ENCODE measurements at regions not wholly inside any gene's neighbourhood (a gene's known extent, or its start where the extent isn't known, plus 50 kb on each side); places are given as distances from the start of the nearest gene placed in this dataset.
A peak's percentile ranks its signal among the peaks of the same experiment; 100 is the strongest.

DNA sequence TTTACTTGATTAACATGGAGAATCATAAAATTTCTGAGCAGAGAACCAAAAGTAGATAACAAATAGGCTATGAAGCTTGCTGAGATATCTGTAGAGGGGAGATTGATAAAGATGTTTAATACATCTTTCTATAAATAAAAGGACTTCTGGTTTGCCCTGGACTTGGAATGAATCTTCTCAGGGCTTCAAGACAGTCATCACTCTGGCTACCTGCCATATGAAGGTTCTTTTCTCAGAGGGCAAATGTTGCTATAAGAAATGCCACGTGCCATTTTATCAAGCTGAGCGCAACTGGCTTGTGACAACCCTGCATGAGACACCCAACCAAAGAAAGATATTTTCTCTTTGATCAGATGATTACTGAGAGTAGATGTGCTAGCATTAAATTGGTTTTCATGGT lies 192.5 kb downstream of the WNT5A start:
- no peak for DNase-seq

DNA sequence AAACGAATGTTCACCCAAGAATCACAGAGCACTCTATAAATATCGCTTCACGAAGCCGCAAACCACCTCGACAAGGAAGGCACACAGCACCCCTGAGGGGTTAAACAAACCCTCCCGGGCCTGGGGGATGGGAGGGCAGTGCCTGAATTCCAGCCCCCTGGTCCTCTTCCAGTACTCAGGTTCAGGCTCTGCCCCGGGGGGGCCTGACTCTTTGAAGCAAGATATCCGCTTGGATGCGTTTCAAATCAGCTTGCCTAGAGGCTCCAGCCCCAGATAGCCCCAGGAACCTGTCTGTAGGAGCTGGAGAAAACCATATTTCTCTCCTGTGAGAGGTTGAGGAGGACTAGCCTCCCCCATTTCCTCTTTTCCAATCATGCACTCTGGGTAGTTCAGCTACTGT lies 194.7 kb downstream of the WNT5A start:
- DNase-seq = no peak

DNA sequence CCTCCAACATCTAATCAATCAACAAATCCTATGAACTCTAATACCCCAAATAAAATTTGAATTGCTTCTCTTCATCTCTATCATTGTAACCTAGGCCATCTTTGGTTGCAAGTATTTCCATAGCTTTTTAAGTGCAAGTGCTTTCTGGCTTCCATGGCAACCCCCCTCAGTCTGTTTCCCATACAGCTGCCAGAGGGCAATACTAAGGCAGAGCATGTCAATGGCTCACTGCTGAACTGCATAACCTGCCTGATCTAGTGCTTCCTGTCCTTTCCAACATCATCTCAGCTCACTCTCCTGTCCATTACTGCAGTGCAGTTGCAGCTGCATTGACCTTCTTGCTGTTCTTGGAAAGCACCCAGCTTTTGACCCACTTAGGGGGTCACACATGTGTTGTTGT lies 198.4 kb downstream of the WNT5A start:
- DNase-seq = no peak

DNA sequence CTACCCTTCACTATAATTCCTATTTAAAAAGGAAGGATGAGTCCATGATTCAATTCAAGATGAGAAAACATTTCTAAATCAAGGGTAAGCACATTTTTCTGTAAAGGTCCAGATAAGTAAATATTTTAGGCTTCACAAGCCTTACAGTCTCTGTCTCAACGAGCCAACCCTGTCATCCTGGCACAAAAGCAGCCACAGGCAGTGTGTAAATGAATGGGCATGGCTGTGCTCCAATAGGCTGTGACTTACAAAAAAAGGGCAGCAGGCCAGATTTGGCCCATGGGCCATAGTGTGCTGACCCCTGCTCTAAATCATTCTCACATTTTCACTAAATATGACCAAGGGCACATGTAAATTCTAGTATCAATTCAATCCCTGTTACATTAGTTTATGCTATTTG lies 200.4 kb downstream of the WNT5A start:
- DNase-seq = no peak

DNA sequence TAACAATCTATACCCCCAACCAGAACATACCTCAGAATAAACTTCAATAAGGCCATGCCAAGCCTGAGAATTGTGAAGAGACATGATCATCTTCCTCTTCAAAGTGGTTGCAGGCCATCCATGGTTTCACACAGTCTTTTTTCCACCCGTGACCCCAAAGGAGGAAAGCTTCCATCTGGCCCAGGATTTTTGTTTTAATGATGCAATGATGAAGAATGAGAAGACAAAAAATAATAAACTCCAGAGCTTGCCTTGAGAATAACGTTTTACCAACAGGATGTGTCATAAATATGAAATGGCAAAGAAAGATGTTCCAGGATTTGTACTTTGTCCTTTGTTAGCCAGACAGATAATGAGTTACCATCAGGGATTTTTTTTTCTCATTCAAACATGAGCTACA lies 201.9 kb downstream of the WNT5A start:
- no peak for DNase-seq

DNA sequence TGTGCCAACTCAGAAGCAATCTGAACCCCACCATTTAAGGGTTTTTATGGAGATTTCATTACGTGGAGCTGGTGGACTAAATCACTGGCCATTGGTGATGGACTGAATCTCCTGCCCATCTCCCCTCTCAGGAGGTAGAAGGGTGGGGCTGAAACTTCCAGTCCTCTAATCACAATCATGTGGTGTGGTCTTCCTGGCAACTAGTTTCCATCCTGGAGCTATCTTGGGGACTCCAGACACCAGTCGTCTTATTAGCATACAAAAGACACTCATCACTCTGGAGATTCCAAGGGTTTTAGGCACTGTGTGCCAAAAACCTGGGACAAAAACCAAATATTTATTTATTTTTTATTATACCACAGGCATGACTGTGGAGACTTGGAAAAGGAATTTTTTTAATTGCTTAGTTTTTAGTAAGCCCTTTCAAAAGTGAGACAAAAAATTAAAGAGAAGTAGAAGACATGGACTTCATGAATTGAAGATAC lies 203.6 kb downstream of the WNT5A start:
- no peak for DNase-seq

DNA sequence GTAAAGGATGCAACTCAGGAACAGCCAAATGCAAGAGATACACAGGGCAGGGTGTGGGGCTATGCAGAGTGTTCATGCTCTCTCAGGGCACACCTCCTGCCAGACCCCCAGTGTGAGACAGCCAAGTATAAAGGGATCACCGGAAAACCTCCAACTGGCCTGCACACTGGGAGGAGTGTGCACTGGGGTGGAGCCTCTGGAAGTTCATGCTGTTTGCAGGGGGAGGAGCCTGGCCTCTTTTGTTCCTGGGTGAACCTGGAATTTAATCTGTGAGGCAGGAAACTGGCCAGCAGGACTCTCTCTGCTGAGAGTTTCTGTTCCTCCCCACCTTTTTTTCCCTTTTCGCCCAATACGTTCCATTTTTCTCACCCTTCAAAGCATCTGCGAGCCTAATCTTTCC lies 204.1 kb downstream of the WNT5A start:
- no peak for DNase-seq

DNA sequence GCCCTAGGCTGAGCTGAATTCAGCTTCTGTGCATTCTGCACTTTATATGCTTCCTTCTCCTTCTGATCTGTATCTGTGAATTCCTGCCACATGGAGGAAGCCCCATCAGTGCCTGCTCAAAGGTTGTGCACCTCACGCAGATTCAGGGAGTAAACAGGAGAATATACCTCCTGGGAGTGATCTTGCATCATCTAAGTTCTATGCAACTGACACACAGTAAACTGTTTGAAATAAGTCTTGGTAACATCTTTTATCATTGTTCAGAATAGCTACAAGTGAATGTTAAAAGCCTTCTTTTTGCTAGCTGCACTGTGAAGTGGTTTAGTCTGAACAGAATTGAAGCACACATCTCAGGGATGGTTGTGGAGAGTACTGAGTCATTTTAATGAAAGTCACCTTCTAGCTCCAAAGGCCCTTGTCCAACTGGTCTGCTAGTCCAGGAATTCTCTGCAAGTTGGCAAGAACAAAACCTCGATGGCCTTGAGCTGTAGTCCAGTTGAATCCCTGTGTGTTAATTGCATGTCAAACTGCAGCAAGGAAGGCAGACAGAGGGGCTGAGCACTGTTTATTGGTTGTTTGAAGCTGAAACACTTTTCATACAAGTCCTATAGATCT lies 215.0 kb downstream of the WNT5A start:
- no peak for DNase-seq

DNA sequence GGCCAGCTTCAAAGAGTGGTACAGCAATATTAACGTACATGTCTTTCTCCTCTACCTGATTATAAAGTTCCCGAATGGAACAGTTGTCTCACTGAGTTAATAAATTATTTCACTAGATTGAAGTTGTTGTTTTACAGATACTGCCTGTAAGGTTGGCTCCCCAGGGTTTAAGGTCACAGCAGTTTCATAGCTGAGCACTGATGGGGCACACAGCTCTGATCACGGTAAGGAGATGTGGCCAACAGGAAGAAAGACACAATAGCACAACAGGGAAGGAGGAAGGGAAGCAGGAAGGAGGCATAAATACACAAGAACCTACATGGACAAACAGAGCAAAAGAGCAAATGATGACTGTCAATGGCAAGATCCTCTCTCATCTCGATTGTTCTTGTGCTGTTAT lies 215.6 kb downstream of the WNT5A start:
- DNase-seq = no peak

DNA sequence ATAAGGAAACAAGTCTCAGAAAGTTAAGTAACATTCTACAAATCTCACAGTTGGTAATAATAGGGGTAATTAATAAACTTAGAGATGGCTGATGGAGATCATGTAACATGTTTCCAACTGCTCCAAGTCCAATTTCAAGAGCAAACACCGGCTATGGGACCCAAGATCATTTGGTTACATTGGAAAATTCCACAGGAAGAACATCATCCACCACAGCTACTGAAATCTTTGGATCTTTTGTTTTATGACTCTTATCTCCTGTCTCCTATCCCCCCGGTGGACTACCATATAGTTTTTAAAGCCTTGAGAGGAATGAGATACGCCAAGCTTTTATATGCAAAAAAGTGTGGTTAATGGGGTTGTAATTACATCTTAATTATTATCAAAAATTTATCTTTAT lies 216.1 kb downstream of the WNT5A start:
- no peak for DNase-seq

DNA sequence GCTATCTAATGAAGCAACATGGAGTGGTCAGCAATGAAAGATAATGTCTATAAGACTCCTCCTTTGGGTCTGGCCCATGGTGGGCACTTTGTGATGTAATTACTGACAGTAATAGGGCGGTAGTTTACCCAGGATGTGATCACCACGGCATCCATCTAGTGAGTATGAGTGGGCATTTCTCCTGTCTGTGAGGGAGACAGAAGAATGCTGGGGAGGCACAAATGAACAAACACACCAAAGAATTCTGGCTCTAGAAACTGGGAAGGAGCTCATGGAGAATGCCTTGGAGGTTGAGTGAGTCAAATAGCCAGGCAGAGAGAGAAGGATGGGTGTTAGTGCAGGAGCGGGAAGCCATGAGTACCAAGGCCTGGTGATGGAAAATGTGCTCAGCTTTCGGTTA lies 217.5 kb downstream of the WNT5A start:
- no peak for DNase-seq

DNA sequence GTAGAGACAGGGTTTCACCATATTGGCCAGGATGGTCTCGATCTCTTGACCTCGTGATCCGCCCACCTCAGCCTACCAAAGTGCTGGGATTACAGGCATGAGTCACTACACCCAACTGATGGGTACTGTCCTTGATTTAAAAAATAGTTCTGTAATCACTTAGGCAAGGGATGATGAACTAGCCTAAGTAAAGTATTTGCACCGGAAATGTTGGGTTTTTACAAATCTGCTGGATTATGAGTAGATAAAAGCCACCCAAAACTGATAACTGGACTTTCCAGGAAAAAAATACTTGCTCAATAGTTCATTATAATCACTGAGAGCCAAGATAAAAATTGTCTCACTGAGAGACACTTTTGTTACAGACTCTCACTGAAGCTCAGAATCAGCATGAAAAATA lies 218.0 kb downstream of the WNT5A start:
- no peak for DNase-seq

DNA sequence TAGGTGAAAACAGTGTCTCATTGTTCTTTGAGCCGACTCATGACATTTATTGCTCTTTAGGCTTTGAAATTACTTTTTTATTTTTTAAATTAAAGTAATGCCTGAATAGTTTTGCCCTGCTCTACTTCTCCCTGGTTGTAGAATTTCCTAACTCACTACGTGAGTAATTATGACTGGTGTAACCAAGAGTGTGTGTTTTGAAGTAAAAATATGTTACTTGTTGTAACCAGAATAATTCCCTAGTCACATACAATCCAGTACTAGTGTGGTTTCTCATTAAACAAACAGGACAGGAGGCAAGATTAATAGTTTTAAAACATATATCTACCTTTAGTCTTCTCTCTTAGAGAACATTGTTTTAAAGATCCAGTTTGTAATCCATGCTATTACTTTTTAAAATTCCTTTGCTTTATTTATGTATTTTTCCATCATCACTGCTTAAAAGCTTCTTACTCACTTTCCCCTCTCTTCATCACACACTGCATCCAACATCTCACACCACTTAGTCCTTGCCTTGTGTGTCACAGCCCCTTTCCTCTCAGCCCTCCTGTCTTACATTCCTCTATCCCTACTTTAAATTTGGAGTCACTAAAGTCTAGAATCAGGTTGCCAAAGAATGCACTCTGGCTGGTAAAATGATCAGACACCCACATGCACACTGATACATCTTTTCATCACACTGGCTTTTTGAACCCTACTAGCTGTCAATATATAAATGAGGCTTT lies 219.7 kb downstream of the WNT5A start:
- DNase-seq = no peak

DNA sequence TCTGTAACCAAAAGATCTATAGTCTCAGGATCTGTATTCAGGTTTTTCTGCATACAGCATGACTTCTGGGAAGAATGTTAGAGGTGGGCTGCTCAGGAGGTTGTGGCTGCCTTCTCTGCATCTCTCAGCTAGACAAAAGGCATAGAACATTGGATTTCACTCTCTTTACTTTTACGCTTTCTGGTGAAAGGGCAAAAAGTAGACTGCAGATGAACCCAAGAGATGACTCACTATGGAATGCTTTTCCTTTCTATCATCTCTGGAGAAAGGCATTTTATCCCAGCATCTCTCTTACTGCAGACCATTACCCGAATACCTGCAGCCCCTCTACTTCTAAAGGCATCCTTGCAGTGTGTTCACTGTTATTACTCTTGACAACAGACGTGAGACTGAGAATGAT lies 222.2 kb downstream of the WNT5A start:
- no peak for DNase-seq

DNA sequence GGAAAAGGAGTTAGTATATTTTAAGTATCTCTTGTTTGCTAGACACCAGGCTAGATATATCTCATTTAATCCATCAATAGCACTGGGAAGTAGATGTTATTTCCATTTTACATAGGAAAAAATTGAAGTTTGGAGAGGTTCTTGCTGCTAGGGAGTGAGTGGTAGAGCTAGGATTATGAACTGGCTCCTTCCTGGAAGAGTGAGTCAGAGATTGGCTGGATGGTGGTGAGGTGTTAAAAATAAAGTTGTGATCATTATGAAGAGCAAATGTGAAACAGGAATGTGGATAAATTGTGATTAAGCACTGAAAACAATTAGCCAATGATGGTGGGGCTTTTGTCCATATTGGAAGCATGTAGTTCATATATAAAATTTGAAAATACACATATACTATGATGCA lies 234.2 kb downstream of the WNT5A start:
- DNase-seq = no peak

DNA sequence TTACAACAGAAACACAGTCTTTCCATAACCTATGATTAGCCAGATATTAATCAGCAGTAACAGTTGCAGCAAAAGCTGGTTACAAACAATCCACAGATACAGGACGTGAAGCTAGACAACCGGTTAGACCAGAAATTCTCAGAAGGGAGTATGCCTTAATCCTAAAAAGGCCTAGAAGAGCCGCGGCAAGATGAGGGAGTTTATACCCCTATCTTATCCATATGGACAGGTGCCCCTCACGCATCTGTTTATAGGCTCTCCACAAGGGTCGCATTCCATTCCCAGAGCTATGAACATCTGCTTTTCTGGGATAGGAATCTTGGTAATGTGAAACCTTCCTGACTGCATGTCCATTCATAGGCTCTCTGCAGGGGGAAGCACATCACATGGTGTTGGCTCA lies 237.9 kb downstream of the WNT5A start:
- DNase-seq = peak; percentile 67

DNA sequence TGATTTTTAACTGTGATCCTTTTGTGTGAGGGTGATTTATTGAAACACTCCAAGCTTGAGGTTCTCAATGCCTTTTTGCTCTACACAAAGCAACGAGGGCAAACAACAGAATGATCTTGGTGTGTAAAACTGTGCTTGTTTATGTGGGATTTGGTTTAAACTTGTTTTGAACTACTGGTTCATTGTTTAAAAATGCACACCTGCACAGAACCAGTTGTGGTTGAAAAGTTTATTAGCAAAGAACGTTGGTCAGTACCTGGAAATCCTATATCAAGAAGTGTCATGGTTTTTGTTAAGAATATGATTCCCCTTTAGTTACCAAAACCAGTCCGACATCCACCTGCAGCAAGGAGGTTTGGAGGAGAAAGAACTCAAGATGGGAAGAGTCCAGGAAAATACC lies 239.4 kb downstream of the WNT5A start:
- DNase-seq = no peak

DNA sequence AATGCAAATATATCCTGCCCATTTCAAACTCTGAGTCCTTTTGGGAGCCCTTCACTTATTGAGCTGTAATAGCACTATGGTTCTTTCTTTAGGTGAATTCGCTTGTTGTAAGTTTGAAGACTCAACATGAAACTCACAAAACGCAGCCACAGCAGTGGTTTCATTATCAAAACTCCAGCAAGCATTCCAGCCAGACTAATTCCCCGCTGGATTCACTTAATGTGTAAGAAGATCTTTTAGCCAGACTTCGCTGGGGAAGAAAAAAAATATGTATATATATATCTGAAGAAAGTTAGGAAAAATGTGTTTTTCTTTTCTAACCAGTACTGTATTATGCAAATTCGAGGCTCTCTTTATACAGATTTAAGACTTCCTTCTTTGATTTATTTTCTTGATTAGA lies 241.1 kb downstream of the WNT5A start:
- no peak for DNase-seq

DNA sequence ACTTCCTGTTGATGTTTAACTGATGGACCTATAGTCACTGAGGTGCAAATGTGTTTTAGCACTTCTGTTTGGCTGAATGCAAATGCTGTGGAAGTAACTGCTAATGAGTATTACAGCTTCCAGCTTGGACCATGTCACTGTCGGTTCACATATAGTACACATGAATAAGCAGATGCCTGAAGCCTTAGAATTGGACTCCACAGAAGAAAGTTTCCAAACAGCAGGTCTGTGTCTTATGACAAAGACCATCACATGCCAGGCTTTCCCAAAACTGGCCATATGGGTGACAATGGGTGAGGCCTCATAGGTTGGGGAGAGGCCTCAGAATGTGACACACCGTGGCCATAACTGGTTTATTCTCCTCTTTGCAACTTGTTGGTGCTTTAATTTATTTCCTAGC lies 241.8 kb downstream of the WNT5A start:
- DNase-seq = no peak

DNA sequence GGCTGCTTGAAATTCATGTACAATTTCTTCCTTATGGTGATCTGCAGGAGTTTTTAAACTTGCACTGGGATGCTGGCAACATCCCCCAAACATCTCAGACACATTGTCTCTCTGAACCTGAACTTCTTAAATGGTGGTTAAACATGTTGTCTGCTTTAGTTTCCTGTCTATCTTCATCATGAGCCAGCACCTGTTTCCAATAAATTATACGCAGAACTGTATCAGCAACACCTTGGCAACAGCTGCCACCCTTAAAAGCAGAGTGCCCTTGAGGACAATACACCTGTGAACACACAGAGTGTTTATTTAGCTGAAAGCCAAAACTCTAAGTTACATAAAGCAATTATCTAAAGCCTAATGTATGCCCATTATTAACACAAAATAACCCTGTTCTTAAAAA lies 242.9 kb downstream of the WNT5A start:
- DNase-seq = peak; percentile 8

DNA sequence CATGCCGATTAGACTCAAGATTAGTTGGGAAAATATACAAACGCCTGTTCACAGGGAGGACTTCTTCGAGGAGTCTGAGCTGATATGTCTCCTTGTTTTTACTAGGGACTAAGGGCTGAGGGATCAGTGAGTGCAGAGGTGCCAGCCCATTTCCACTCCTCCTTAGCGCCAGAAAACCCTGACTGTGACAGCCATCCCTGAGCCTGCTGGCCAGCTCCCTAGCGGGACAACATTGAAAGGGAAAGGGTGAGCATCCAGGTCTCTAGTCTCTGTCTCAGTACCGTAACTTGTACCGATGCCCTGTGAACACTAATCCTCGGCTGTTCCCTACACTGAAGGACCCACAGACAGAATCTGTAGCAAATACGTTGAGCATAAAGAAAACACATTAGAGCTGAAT lies 243.4 kb downstream of the WNT5A start:
- DNase-seq = no peak

DNA sequence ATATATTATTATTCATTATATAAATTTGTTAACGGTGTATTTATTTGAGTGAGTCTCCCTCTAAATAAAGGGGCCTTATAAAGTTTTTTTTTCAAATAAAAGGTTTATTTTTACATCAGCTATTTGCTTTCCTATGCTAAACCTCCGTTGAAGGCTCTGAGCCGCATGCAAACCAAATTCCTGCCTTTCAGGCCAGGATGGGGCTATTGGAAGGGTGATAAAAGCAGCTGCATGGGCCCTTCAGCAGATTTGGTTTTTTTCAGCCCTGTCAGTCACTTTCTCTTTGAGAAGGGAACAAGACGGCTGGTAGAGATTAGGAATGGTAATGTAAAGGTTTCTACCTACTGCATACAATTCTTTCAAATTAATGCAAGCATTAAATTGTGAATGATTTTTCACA lies 244.2 kb downstream of the WNT5A start:
- DNase-seq = no peak

DNA sequence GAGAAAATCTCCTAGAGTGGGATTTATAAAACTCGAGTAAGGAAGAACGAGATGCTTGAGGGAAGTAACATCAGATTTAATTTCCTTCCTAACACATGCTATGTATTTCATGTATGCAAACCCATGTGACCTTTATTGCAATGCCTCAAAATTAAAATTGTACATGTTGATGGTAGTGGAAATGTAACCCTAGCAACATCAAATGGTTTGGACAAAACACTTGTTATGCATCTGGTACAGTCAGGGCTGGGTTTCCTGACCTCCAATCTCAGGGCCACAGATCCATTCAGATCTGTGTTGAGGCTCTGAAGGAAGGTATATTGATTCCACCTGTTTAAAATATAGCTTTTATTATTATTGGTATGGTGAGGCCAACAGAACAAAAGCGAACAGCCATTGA lies 246.0 kb downstream of the WNT5A start:
- peak; percentile 69 for DNase-seq

DNA sequence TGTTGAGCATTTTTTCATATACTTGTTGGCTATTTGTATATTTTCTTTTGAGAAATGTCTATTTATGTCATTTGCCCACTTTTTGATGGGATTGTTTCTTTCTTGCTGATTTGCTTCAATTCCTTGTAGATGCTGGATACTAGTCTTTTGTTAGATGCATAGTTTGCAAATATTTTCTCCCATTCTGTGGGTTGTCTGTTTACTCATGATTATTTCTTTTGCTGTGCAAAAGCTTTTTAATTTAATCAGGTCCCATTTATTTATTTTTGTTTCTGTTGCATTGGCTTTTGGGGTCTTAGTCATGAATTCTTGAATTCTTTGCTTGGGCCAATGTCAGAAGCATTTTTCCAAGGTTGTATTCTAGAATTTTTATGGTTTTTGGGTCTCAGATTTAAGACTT lies 251.7 kb downstream of the WNT5A start:
- DNase-seq = no peak

DNA sequence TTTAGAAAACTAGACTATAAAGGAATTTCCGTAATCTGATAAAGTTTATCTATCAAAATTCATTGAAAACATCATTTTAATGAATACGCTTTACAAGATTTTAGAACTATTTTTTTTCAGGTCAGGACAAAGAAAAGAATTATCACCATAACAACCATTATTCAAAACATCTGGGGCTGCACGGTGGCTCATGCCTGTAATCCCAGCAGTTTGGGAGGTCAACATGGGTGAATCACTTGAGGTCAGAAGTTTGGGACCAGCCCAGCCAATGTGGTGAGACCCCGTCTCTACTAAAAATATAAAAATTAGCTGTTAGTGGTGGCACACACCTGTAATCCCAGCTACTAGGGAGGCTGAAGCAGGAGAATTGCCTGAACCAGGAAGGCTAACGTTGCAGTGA lies 260.4 kb downstream of the WNT5A start:
- DNase-seq = no peak
